HCT116 (cell line): ENCODE measurements at regions not wholly inside any gene's neighbourhood (a gene's known extent, or its start where the extent isn't known, plus 50 kb on each side); places are given as distances from the start of the nearest gene placed in this dataset.

ENCODE experiments used
- ATAC-seq: fragments of 200-7000 bp; cut with Tn5 transposase; 2 replicates; pipeline ENCODE4 v1.9.1; 2020; ENCODE audit warnings: mild to moderate bottlenecking, moderate library complexity
- BruUV-seq: library from RNA; stranded (reverse); fragments of 400-500 nt; replicated peaks from 2 replicates; lab custom pipeline; 2021; lab: Mats Ljungman, UMichigan
- CTCF ChIA-PET: fragments of 300-600 bp; sonication (Branson Sonifier 250); formaldehyde crosslinking; loops from one replicate; lab custom pipeline; 2021; ENCODE audit warnings: antibody characterized with exemption; lab: Charles Lee
- POLR2A ChIA-PET: fragments of 300-600, 350-600 bp; sonication (Branson Sonifier 250); formaldehyde crosslinking; loops from one replicate; lab custom pipeline; 2021; ENCODE audit warnings: antibody characterized with exemption; lab: Charles Lee
- RAD21 ChIA-PET, 2 experiments: fragments of 300-600 bp; sonication (Branson Sonifier 250); formaldehyde crosslinking; loops; one replicate each; lab custom pipeline; 2023; ENCODE audit warnings: low total read pairs in 2 of 2; ENCODE audit not compliant: uncharacterized antibody in 2 of 2, unreplicated experiment in 2 of 2, low non-redundant PET in 1 of 2; lab: Charles Lee
- DNase-seq: peaks from one replicate; pipeline ENCODE4 v3.0.0-alpha.2; 2010; ENCODE audit warnings: low read depth, low spot score
- H2AFZ ChIP-seq: fragments of 200-600 bp; shearing (Covaris generic), sonication (generic); 2 replicates; pipeline ENCODE4 v1.6.1; 2017; ENCODE audit warnings: low read depth, mixed run types, mixed read lengths, antibody characterized with exemption, low read length; ENCODE audit not compliant: poor library complexity, severe bottlenecking
- H3K27ac ChIP-seq: 2 replicates; pipeline ENCODE4 v1.5.1; 2012; ENCODE audit warnings: low read depth, low read length
- H3K27me3 ChIP-seq: fragments of 200-600 bp; sonication (generic); 2 replicates; pipeline ENCODE4 v1.6.1; 2016; ENCODE audit warnings: mixed run types, low read length, mixed read lengths; ENCODE audit not compliant: insufficient read depth
- H3K36me3 ChIP-seq, 2 experiments: fragments of 200-500 bp in 1 of 2; fragments of 200-600 bp in 1 of 2; sonication (Bioruptor generic) in 1 of 2; sonication (generic) in 1 of 2; 2 replicates each; pipeline versions ENCODE4 v1.5.1 to v1.6.1; 2014 to 2016; ENCODE audit warnings: low read length in 2 of 2, inconsistent platforms in 1 of 2, mixed read lengths in 1 of 2, mixed run types in 1 of 2; ENCODE audit not compliant: insufficient read depth in 2 of 2, control insufficient read depth in 1 of 2
- H3K4me1 ChIP-seq, 2 experiments: fragments of 200-600 bp in 1 of 2; sonication (generic) in 1 of 2; 2 replicates each; pipeline versions ENCODE4 v1.5.1 to v1.6.1; 2012 to 2017; ENCODE audit warnings: low read length in 2 of 2, inconsistent platforms in 1 of 2, mild to moderate bottlenecking in 1 of 2, mixed read lengths in 1 of 2, mixed run types in 1 of 2, moderate library complexity in 1 of 2; ENCODE audit not compliant: insufficient read depth in 2 of 2, control insufficient read depth in 1 of 2
- H3K4me2 ChIP-seq: fragments of 200-600 bp; sonication (generic); 2 replicates; pipeline ENCODE4 v1.6.1; 2017; ENCODE audit warnings: mixed run types, low read length, mixed read lengths
- H3K4me3 ChIP-seq, 2 experiments: fragments of 200-600 bp in 1 of 2; sonication (generic) in 1 of 2; replicated peaks in 1 of 2; 2 replicates each; pipeline ENCODE4 v1.5.1; 2011 to 2016; ENCODE audit warnings: low read length in 2 of 2, control low read depth in 1 of 2, low read depth in 1 of 2, mild to moderate bottlenecking in 1 of 2, mixed read lengths in 1 of 2, mixed run types in 1 of 2
- H3K79me2 ChIP-seq: fragments of 200-600 bp; sonication (generic); 2 replicates; pipeline ENCODE4 v1.6.1; 2017; ENCODE audit warnings: mild to moderate bottlenecking, mixed run types, low read length, moderate library complexity, mixed read lengths; ENCODE audit not compliant: insufficient read depth
- H3K9ac ChIP-seq: fragments of 200-600 bp; sonication (generic); 2 replicates; pipeline ENCODE4 v1.6.1; 2016; ENCODE audit warnings: low read length, mixed read lengths
- H3K9me2 ChIP-seq: fragments of 200-600 bp; sonication (generic), shearing (Covaris generic); 2 replicates; pipeline ENCODE4 v1.6.1; 2017; ENCODE audit warnings: mixed run types, mild to moderate bottlenecking, moderate library complexity; ENCODE audit not compliant: insufficient read depth
- H3K9me3 ChIP-seq, 2 experiments: fragments of 200-500 bp in 1 of 2; fragments of 200-600 bp in 1 of 2; sonication (Bioruptor generic) in 1 of 2; sonication (generic) in 1 of 2; 2 replicates each; pipeline ENCODE4 v1.6.1; 2014 to 2017; ENCODE audit warnings: low read length in 2 of 2, mixed read lengths in 2 of 2, inconsistent platforms in 1 of 2, low read depth in 1 of 2, mild to moderate bottlenecking in 1 of 2, mixed run types in 1 of 2, moderate library complexity in 1 of 2; ENCODE audit not compliant: control insufficient read depth in 1 of 2, insufficient read depth in 1 of 2
- H4K20me1 ChIP-seq: fragments of 200-600 bp; sonication (generic), shearing (Covaris generic); 2 replicates; pipeline ENCODE4 v1.6.1; 2017; ENCODE audit warnings: mixed run types, mild to moderate bottlenecking, moderate library complexity; ENCODE audit not compliant: insufficient read depth
- CBX3 ChIP-seq: IDR thresholded peaks from 2 replicates; pipeline ENCODE4 v1.6.1; 2012; ENCODE audit warnings: low read depth
- ELF1 ChIP-seq: IDR thresholded peaks from 2 replicates; pipeline ENCODE4 v1.6.1; 2012; ENCODE audit warnings: low read depth, borderline replicate concordance
- EZH2phosphoT487 ChIP-seq: fragments of 200-600 bp; IDR thresholded peaks from 2 replicates; pipeline ENCODE4 v1.6.1; 2018; ENCODE audit warnings: antibody characterized with exemption, borderline replicate concordance
- FOSL1 ChIP-seq: IDR thresholded peaks from 2 replicates; pipeline ENCODE4 v1.6.1; 2012; ENCODE audit warnings: low read depth
- REST ChIP-seq: IDR thresholded peaks from 2 replicates; pipeline ENCODE4 v1.6.1; 2012; ENCODE audit warnings: low read depth
- SIN3A ChIP-seq: IDR thresholded peaks from 2 replicates; pipeline ENCODE4 v1.6.1; 2012; ENCODE audit warnings: low read depth
- SRF ChIP-seq: IDR thresholded peaks from 2 replicates; pipeline ENCODE4 v1.6.1; 2012; ENCODE audit warnings: low read depth
- ZFX ChIP-seq: fragments of 450-650 bp; IDR thresholded peaks from 2 replicates; pipeline ENCODE4 v1.6.1; 2017
- intact Hi-C: fragments of 100-400 bp; cut with micrococcal nuclease; formaldehyde crosslinking; loops from 2 replicates; pipeline ENCODE4 v1.10.0; 2022

- ChIA-PET RAD21 (no interaction called here), POLR2A (no interaction called here), CTCF (no interaction called here)
- Histone ChIP-seq H3K9me3 (no peaks in the 10 kb centered on the region), H3K4me1 (no peaks in the 10 kb centered on the region), H2AFZ (no peak overlapping the region), H3K4me3 (no peak overlapping the region), H3K9me2 (no peaks in the 10 kb centered on the region; the same call in 1 of the 2 replicates), H3K79me2 (no peaks in the 10 kb centered on the region), H3K36me3 (no peaks in the 10 kb centered on the region), H4K20me1 (no peaks in the 10 kb centered on the region), H3K4me2 (no peak overlapping the region), H3K9ac (no peak overlapping the region), H3K27me3 (no peaks in the 10 kb centered on the region; the same call in 1 of the 2 replicates), H3K27ac (no peak overlapping the region)
- DNase-seq (no peak), ATAC-seq (no peak)
- no TSS peak for BruUV-seq
- TF ChIP-seq SRF: no peak
- TF ChIP-seq EZH2phosphoT487: no peak
- TF ChIP-seq FOSL1: no peak
- no peak for TF ChIP-seq SIN3A
- TF ChIP-seq REST: no peak
- TF ChIP-seq CBX3: no peak
- TF ChIP-seq ZFX: no peak
- TF ChIP-seq ELF1: no peak
- intact Hi-C loops: no loop called here
These were observed 278.2 kb downstream of the CLIC5 start for GRCh38 chr6:45737331-45738056.
